ENCODE measurements at regions not wholly inside any gene's neighbourhood (a gene's known extent, or its start where the extent isn't known, plus 50 kb on each side); places are given as distances from the start of the nearest gene placed in this dataset.

- intact Hi-C loops (cut with micrococcal nuclease): no loop called here
- no peaks in the 10 kb centered on the region for H3K4me1 Mint-ChIP-seq (ENCODE audit: low read depth)
- H3K27ac Mint-ChIP-seq: no peak overlapping the region
- peaks cover 7% of the 10 kb centered on the region for H3K9me3 Mint-ChIP-seq
- H3K4me3 Mint-ChIP-seq (ENCODE audit: low read depth): no peak overlapping the region
- no peaks in the 10 kb centered on the region for H3K36me3 Mint-ChIP-seq (ENCODE audit: low read depth)
- no peaks in the 10 kb centered on the region for H3K27me3 Mint-ChIP-seq (ENCODE audit: low read depth)
- DNase-seq (ENCODE audit: low spot score): no peak
These were observed 279.2 kb upstream of the MKI67 start for GRCh38 chr10:128405450-128405849.

GRCh38 chr10:128411643-128412042 lies 285.4 kb upstream of the MKI67 start:
- no peak for DNase-seq (ENCODE audit: low spot score)
- Mint-ChIP-seq H3K27ac (no peak overlapping the region), H3K4me1 (ENCODE audit: low read depth) (no peaks in the 10 kb centered on the region), H3K36me3 (ENCODE audit: low read depth) (no peaks in the 10 kb centered on the region), H3K27me3 (ENCODE audit: low read depth) (no peaks in the 10 kb centered on the region), H3K4me3 (ENCODE audit: low read depth) (no peak overlapping the region), H3K9me3 (no peaks in the 10 kb centered on the region)
- intact Hi-C loops (cut with micrococcal nuclease): no loop called here

GRCh38 chr10:128414568-128414967 lies 288.3 kb upstream of the MKI67 start:
- no peaks in the 10 kb centered on the region for H3K4me1 Mint-ChIP-seq (ENCODE audit: low read depth)
- no peak for DNase-seq (ENCODE audit: low spot score)
- no peak overlapping the region for H3K4me3 Mint-ChIP-seq (ENCODE audit: low read depth)
- no peaks in the 10 kb centered on the region for H3K27me3 Mint-ChIP-seq (ENCODE audit: low read depth)
- H3K27ac Mint-ChIP-seq: no peak overlapping the region
- H3K36me3 Mint-ChIP-seq (ENCODE audit: low read depth): no peaks in the 10 kb centered on the region
- H3K9me3 Mint-ChIP-seq: no peaks in the 10 kb centered on the region
- intact Hi-C loops (cut with micrococcal nuclease): no loop called here

- Mint-ChIP-seq H3K4me3 (ENCODE audit: low read depth) (no peak overlapping the region), H3K36me3 (ENCODE audit: low read depth) (no peaks in the 10 kb centered on the region), H3K27ac (no peak overlapping the region), H3K4me1 (ENCODE audit: low read depth) (no peaks in the 10 kb centered on the region), H3K27me3 (ENCODE audit: low read depth) (no peaks in the 10 kb centered on the region), H3K9me3 (no peaks in the 10 kb centered on the region)
- intact Hi-C loops (cut with micrococcal nuclease): no loop called here
- DNase-seq (ENCODE audit: low spot score): no peak
These were observed 290.0 kb upstream of the MKI67 start for GRCh38 chr10:128416231-128416630.

- Mint-ChIP-seq H3K4me3 (ENCODE audit: low read depth) (no peak overlapping the region), H3K36me3 (ENCODE audit: low read depth) (no peaks in the 10 kb centered on the region), H3K27me3 (ENCODE audit: low read depth) (no peaks in the 10 kb centered on the region), H3K27ac (no peak overlapping the region), H3K9me3 (no peaks in the 10 kb centered on the region), H3K4me1 (ENCODE audit: low read depth) (no peaks in the 10 kb centered on the region)
- intact Hi-C loops (cut with micrococcal nuclease): no loop called here
- DNase-seq (ENCODE audit: low spot score): no peak
These were observed 291.6 kb upstream of the MKI67 start for GRCh38 chr10:128417826-128418225.

GRCh38 chr10:128418819-128419218 lies 292.6 kb upstream of the MKI67 start:
- Mint-ChIP-seq H3K4me3 (ENCODE audit: low read depth) (no peak overlapping the region), H3K9me3 (no peaks in the 10 kb centered on the region), H3K4me1 (ENCODE audit: low read depth) (no peaks in the 10 kb centered on the region), H3K27me3 (ENCODE audit: low read depth) (no peaks in the 10 kb centered on the region), H3K27ac (no peak overlapping the region), H3K36me3 (ENCODE audit: low read depth) (no peaks in the 10 kb centered on the region)
- intact Hi-C loops (cut with micrococcal nuclease): no loop called here
- no peak for DNase-seq (ENCODE audit: low spot score)

GRCh38 chr10:128419466-128420019 lies 293.3 kb upstream of the MKI67 start:
- Mint-ChIP-seq H3K4me1 (ENCODE audit: low read depth) (no peaks in the 10 kb centered on the region), H3K27ac (no peak overlapping the region), H3K36me3 (ENCODE audit: low read depth) (no peaks in the 10 kb centered on the region), H3K9me3 (no peaks in the 10 kb centered on the region), H3K4me3 (ENCODE audit: low read depth) (no peak overlapping the region), H3K27me3 (ENCODE audit: low read depth) (no peaks in the 10 kb centered on the region)
- intact Hi-C loops (cut with micrococcal nuclease): no loop called here
- no peak for DNase-seq (ENCODE audit: low spot score)

GRCh38 chr10:128420623-128421022 lies 294.4 kb upstream of the MKI67 start:
- no peak for DNase-seq (ENCODE audit: low spot score)
- Mint-ChIP-seq H3K27me3 (ENCODE audit: low read depth) (no peaks in the 10 kb centered on the region), H3K4me3 (ENCODE audit: low read depth) (no peak overlapping the region), H3K9me3 (no peaks in the 10 kb centered on the region), H3K4me1 (ENCODE audit: low read depth) (no peaks in the 10 kb centered on the region), H3K36me3 (ENCODE audit: low read depth) (no peaks in the 10 kb centered on the region), H3K27ac (no peak overlapping the region)
- intact Hi-C loops (cut with micrococcal nuclease): no loop called here

GRCh38 chr10:128421371-128422160 lies 295.3 kb upstream of the MKI67 start:
- no peaks in the 10 kb centered on the region for H3K27me3 Mint-ChIP-seq (ENCODE audit: low read depth)
- no peaks in the 10 kb centered on the region for H3K4me1 Mint-ChIP-seq (ENCODE audit: low read depth)
- no peak overlapping the region for H3K4me3 Mint-ChIP-seq (ENCODE audit: low read depth)
- intact Hi-C loops (cut with micrococcal nuclease): no loop called here
- H3K9me3 Mint-ChIP-seq: no peaks in the 10 kb centered on the region
- no peak overlapping the region for H3K27ac Mint-ChIP-seq
- no peaks in the 10 kb centered on the region for H3K36me3 Mint-ChIP-seq (ENCODE audit: low read depth)
- DNase-seq (ENCODE audit: low spot score): no peak

- intact Hi-C loops (cut with micrococcal nuclease): no loop called here
- DNase-seq (ENCODE audit: low spot score): no peak
- Mint-ChIP-seq H3K27me3 (ENCODE audit: low read depth) (no peaks in the 10 kb centered on the region), H3K4me1 (ENCODE audit: low read depth) (no peaks in the 10 kb centered on the region), H3K36me3 (ENCODE audit: low read depth) (no peaks in the 10 kb centered on the region), H3K27ac (no peak overlapping the region), H3K9me3 (no peaks in the 10 kb centered on the region), H3K4me3 (ENCODE audit: low read depth) (no peak overlapping the region)
These were observed 296.0 kb upstream of the MKI67 start for GRCh38 chr10:128422190-128422589.

- Mint-ChIP-seq H3K9me3 (no peaks in the 10 kb centered on the region), H3K4me1 (ENCODE audit: low read depth) (no peaks in the 10 kb centered on the region), H3K27me3 (ENCODE audit: low read depth) (no peaks in the 10 kb centered on the region), H3K36me3 (ENCODE audit: low read depth) (no peaks in the 10 kb centered on the region), H3K4me3 (ENCODE audit: low read depth) (no peak overlapping the region), H3K27ac (no peak overlapping the region)
- intact Hi-C loops (cut with micrococcal nuclease): no loop called here
- no peak for DNase-seq (ENCODE audit: low spot score)
These were observed 296.8 kb upstream of the MKI67 start for GRCh38 chr10:128422999-128423398.

- Mint-ChIP-seq H3K36me3 (ENCODE audit: low read depth) (no peaks in the 10 kb centered on the region), H3K27ac (no peak overlapping the region), H3K9me3 (no peaks in the 10 kb centered on the region), H3K4me1 (ENCODE audit: low read depth) (no peaks in the 10 kb centered on the region), H3K4me3 (ENCODE audit: low read depth) (no peak overlapping the region), H3K27me3 (ENCODE audit: low read depth) (no peaks in the 10 kb centered on the region)
- DNase-seq (ENCODE audit: low spot score): no peak
- intact Hi-C loops (cut with micrococcal nuclease): no loop called here
These were observed 303.1 kb upstream of the MKI67 start for GRCh38 chr10:128429321-128429720.

- H3K36me3 Mint-ChIP-seq (ENCODE audit: low read depth): no peaks in the 10 kb centered on the region
- DNase-seq (ENCODE audit: low spot score): no peak
- intact Hi-C loops (cut with micrococcal nuclease): no loop called here
- no peaks in the 10 kb centered on the region for H3K4me1 Mint-ChIP-seq (ENCODE audit: low read depth)
- no peaks in the 10 kb centered on the region for H3K9me3 Mint-ChIP-seq
- no peak overlapping the region for H3K4me3 Mint-ChIP-seq (ENCODE audit: low read depth)
- H3K27me3 Mint-ChIP-seq (ENCODE audit: low read depth): no peaks in the 10 kb centered on the region
- no peak overlapping the region for H3K27ac Mint-ChIP-seq
These were observed 303.8 kb upstream of the MKI67 start for GRCh38 chr10:128429835-128430513.

All from activated T-helper 2 cell treated with anti-CD3 and anti-CD28 coated beads, Interferon-gamma antibody, Interleukin-2, Interleukin-4, amounts not matched to agents 10 μg/mL and 5 μg/mL and 100 μg/mL, durations not matched to agents 14 hours and 24 hours and 36 hours (primary cell).